IPS DF 6.9 (cell line): ENCODE measurements at regions not wholly inside any gene's neighbourhood (a gene's known extent, or its start where the extent isn't known, plus 50 kb on each side); places are given as distances from the start of the nearest gene placed in this dataset.
"Not testable (repeated sequence)": the region's sequence is repeated elsewhere in the genome, so short reads cannot be mapped to it uniquely, and the experiment has no call there.

Source experiments
- DNase-seq: peaks from one replicate; pipeline ENCODE4 v3.0.0-alpha.2; 2013; ENCODE audit warnings: low read depth, low spot score
- H3K27ac ChIP-seq: one replicate; pipeline ENCODE4 v1.5.1; 2013; ENCODE audit warnings: low read length, control low read depth
- H3K27me3 ChIP-seq: 2 replicates; pipeline ENCODE4 v1.6.1; 2013; ENCODE audit warnings: mild to moderate bottlenecking, low read length; ENCODE audit not compliant: control insufficient read depth, insufficient read depth
- H3K36me3 ChIP-seq: 2 replicates; pipeline ENCODE4 v1.6.1; 2013; ENCODE audit warnings: low read length; ENCODE audit not compliant: control insufficient read depth, insufficient read depth
- H3K4me1 ChIP-seq: 2 replicates; pipeline ENCODE4 v1.6.1; 2013; ENCODE audit warnings: low read length; ENCODE audit not compliant: control insufficient read depth, insufficient read depth
- H3K4me3 ChIP-seq: 2 replicates; pipeline ENCODE4 v1.5.1; 2013; ENCODE audit warnings: mild to moderate bottlenecking, low read length
- H3K9me3 ChIP-seq: 2 replicates; pipeline ENCODE4 v1.6.1; 2013; ENCODE audit warnings: low read length, inconsistent platforms; ENCODE audit not compliant: control insufficient read depth, insufficient read depth
- WGBS: extraction: QIAGEN DNeasy Blood & Tissue Kit; methylation state at CpG from one replicate; pipeline ENCODE4 v1.1.7; 2013; ENCODE audit warnings: mixed read lengths, missing lambda C conversion rate; ENCODE audit not compliant: insufficient read length, insufficient coverage; 5-methylcytosine and 5-hydroxymethylcytosine counted together

DNA sequence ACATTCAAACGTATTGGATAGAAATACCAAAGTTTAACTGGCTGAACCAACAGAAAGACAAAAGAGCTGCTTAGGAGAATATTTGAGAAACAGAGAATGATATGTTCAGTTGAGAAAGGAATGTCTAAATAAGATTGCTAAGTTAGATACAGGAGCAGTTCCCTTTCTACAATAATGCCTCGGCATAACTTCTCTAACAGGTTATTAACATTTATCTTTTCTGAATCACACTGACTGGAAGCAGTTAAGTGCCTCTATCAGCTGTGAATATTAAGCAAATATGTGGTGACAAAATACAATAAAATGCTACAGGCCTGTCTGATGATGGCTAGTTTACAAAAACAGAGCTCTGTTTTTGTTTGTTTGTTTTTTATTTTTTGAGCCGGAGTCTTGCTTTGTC is 121.9 kb downstream of the KCNK1 start:
- H3K4me3 ChIP-seq = no peak overlapping the region
- 0 out of 2 replicates have a peak, but pooled peaks cover 2% of the 10 kb centered on the region for H3K4me1 ChIP-seq
- no peaks in the 10 kb centered on the region for H3K9me3 ChIP-seq
- no CpG with 5 or more reads among the region's 3 CpGs for WGBS
- no peaks in the 10 kb centered on the region for H3K27me3 ChIP-seq
- DNase-seq = no peak
- H3K36me3 ChIP-seq = no peaks in the 10 kb centered on the region
- H3K27ac ChIP-seq = no peak overlapping the region

DNA sequence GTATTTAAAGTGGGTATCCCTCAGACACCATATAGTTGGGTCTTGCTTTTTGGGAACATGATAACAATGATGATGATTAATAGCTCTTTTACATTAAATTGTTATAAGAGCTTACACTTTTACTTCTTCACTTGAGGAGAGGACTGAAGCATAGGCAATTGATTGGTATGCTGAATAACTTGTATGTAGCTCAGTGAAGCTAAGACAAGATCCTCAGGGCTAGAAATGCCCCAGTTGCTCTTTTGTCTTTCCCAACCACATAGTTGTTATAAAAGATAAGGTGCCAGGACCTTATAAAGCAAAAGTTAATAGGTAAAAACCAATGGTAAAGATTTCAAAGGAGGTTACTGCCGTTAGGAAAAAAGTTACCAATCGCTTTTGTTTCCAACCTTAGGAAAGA is 123.4 kb downstream of the KCNK1 start:
- no peak overlapping the region for H3K4me3 ChIP-seq
- no peaks in the 10 kb centered on the region for H3K9me3 ChIP-seq
- H3K4me1 ChIP-seq = no peaks in the 10 kb centered on the region
- H3K27me3 ChIP-seq = no peaks in the 10 kb centered on the region
- WGBS = no CpG with 5 or more reads among the region's 2 CpGs
- DNase-seq = no peak
- H3K27ac ChIP-seq = no peak overlapping the region
- H3K36me3 ChIP-seq = no peaks in the 10 kb centered on the region

DNA sequence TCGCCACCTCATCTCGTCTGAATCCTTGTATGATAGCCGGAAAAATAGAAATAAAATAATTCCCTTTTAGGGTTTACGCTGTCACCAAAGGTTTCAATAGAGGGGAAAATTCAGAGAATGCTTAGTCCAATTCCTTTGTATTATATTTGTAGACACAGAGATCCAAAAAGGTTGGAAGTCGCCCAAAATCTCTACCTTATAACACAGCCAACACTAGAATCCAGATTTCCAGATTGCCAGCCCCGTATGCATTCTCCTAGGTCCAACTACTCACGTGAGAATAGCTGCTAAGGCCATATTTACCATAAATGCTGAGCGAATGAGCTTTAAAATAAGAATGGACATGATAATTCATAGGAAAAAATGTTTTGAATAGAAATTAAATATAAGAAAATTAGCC is 124.5 kb downstream of the KCNK1 start:
- WGBS = 100% methylated on average over 1 of the region's 8 CpGs
- no peaks in the 10 kb centered on the region for H3K27me3 ChIP-seq
- H3K27ac ChIP-seq = no peak overlapping the region
- no peak for DNase-seq
- no peaks in the 10 kb centered on the region for H3K9me3 ChIP-seq
- H3K4me1 ChIP-seq = no peaks in the 10 kb centered on the region
- no peak overlapping the region for H3K4me3 ChIP-seq
- no peaks in the 10 kb centered on the region for H3K36me3 ChIP-seq

DNA sequence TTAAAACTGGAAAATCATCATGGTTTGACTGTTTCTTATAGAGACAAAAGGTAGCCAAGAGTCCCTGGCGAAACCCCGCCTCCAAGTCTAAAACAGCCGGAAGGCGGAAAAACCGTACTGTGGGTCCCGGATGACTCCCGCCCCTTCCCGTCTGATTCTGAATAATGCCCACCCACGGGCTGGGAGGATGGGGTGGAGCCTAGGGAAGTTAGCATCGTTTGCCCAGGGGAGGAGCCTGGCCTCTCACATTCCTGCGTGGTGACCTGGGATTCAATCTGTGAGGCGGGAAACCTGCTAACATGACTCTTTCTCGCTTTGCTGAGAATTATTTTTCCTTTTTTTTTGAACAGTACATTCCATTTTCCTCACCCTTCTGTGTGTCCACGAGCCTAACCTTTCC is 124.9 kb downstream of the KCNK1 start:
- Histone ChIP-seq H3K27me3 (no peaks in the 10 kb centered on the region), H3K9me3 (no peaks in the 10 kb centered on the region), H3K27ac (no peak overlapping the region), H3K36me3 (no peaks in the 10 kb centered on the region), H3K4me1 (no peaks in the 10 kb centered on the region), H3K4me3 (no peak overlapping the region)
- no peak for DNase-seq
- WGBS = no CpG with 5 or more reads among the region's 14 CpGs

DNA sequence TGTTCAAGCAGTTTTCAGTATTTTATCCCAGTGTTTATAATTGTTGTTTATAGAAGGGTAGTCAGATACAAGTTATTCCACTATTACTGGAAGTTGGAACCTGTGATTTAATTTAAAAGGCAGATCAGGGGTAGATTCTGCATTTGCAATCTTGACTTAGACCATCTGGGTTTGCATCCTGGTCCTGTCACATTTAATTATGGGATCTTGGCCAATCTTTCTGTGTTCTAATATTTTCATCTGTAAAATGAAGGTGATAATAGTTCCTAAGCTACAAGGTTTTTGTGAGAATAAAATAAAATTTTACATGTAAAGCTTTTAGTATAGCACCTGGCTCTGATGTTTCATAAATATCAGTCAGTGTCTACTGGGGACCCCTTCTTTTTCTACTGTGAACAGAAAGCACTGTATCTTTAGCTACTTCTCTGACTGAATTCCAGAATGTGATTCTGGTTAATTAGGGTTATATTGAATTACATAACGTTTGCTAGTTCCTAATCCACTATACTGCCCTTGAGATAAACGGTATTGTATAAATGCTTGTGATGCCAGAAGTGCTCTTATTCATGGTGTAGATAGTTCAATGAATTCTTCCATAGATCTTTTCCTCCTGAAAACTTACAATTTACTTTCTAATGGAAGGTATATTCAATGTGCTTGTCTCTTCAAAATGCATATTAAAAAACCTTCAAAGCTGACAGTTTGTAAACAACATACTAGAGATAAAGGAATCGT is 131.0 kb downstream of the KCNK1 start:
- H3K27me3 ChIP-seq = no peaks in the 10 kb centered on the region
- WGBS = no CpG with 5 or more reads among the region's 3 CpGs
- no peak overlapping the region for H3K27ac ChIP-seq
- no peaks in the 10 kb centered on the region for H3K36me3 ChIP-seq
- H3K4me1 ChIP-seq = no peaks in the 10 kb centered on the region
- no peak overlapping the region for H3K4me3 ChIP-seq
- no peak for DNase-seq
- H3K9me3 ChIP-seq = no peaks in the 10 kb centered on the region

DNA sequence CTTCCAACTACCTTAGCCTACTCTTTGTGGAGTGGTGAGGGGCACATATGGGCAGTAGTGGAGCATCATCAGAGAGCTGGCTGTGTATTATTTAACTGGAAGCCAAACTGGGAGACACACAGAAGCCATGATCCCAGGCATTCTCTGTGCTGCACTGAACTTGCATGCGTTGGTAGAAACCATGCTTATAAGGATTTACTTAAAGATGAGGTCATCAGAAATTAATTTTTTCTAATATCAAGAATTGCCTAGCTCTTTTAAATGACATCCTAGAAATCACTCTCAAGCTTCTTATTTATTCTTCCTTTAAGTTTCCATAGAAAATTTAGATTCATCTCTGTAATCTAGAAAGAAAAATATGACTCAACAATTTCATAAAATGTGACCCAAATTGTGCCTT is 136.2 kb downstream of the KCNK1 start:
- Histone ChIP-seq H3K9me3 (no peaks in the 10 kb centered on the region), H3K36me3 (no peaks in the 10 kb centered on the region), H3K27me3 (no peaks in the 10 kb centered on the region), H3K4me1 (no peaks in the 10 kb centered on the region), H3K4me3 (no peak overlapping the region), H3K27ac (no peak overlapping the region)
- no peak for DNase-seq
- WGBS = no CpG with 5 or more reads among the region's 1 CpG

DNA sequence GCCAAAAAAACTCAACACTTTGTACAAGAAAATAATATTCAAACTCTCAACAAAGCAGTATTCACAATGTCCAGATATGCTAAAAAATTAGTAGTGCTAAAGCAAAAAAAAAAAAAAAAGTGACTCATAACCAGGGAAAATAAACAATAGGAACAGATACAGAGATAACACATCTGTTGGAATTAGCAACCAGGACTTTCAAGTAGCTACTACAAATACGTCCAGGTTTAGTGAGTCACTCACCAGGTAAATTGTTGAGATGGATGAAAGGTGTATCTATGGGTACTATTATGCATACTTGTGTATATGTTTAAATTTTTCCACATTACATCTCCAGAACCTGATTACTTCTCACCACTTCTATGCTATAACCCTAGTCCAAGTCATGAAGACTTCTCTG is 144.8 kb upstream of the SLC35F3 start:
- Histone ChIP-seq H3K27ac (no peak overlapping the region), H3K9me3 (no peaks in the 10 kb centered on the region), H3K27me3 (no peaks in the 10 kb centered on the region), H3K4me1 (no peaks in the 10 kb centered on the region), H3K36me3 (no peaks in the 10 kb centered on the region), H3K4me3 (no peak overlapping the region)
- DNase-seq = no peak
- WGBS = no CpG with 5 or more reads among the region's 1 CpG

DNA sequence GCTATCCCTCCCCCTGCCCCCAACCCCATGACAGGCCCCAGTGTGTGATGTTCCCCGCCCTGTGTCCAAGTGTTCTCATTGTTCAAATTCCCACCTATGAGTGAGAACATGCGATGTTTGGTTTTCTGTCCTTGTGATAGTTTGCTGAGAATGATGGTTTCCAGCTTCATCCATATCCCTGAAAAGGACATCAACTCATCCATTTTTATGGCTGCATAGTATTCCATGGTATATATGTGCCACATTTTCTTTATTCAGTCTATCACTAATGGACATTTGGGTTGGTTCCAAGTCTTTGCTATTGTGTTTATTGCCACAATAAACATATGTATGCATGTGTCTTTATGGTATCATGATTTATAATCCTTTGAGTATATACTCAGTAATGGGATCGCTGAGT is 140.2 kb upstream of the SLC35F3 start:
- not testable (repeated sequence) for H3K36me3 ChIP-seq, H3K9me3 ChIP-seq, H3K4me1 ChIP-seq, H3K27me3 ChIP-seq, DNase-seq, H3K4me3 ChIP-seq, H3K27ac ChIP-seq
- WGBS = no CpG with 5 or more reads among the region's 3 CpGs

DNA sequence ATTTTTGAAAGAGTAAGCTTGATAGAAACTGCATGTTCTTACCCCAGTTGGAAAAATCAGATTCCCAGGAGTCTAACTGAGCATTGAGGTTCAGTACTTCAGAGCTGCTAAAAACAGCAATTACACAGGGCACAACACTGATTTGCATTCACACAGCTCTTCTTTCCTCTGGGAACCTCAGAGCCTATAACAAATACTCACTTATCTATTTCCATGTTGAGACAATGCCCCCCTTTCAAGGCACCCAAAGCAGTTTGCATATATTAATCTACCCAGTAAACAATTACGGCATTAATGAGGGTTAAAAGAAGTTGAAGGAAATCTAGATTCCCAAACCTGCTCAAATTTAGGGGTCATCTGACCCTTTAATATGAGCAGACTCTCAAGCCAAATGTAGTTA is 126.9 kb upstream of the SLC35F3 start:
- H3K27me3 ChIP-seq = no peaks in the 10 kb centered on the region

DNA sequence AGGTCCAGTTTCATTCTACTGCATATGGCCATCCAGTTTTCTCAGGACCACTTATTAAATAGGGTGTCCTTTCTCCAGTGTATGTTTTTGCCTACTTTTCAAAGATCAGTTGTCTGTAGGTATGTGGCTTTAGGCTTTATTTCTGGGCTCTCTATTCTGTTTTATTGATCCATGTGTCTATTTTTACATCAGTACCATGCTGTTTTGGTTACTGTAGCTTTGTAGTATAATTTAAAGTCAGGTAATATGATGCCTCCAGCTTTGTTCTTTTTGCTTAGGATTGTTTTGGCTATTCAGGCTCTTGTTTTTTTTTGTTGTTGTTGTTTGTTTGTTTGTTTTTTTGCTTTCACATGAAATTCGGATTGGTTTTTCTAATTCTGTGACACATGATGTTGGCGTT is 124.4 kb upstream of the SLC35F3 start:
- Histone ChIP-seq H3K4me3 (no peak overlapping the region), H3K4me1 (no peaks in the 10 kb centered on the region; the same call in 1 of the 2 replicates), H3K27me3 (no peaks in the 10 kb centered on the region), H3K27ac (no peak overlapping the region), H3K9me3 (no peaks in the 10 kb centered on the region), H3K36me3 (no peaks in the 10 kb centered on the region)
- no CpG with 5 or more reads among the region's 2 CpGs for WGBS
- DNase-seq = no peak

More for the DNA sequence above, 126.9 kb upstream of the SLC35F3 start:
- Histone ChIP-seq H3K4me3 (no peak overlapping the region), H3K36me3 (no peaks in the 10 kb centered on the region), H3K4me1 (no peaks in the 10 kb centered on the region; the same call in 1 of the 2 replicates), H3K9me3 (no peaks in the 10 kb centered on the region), H3K27ac (no peak overlapping the region)
- DNase-seq = no peak
- WGBS = no CpG with 5 or more reads among the region's 1 CpG

DNA sequence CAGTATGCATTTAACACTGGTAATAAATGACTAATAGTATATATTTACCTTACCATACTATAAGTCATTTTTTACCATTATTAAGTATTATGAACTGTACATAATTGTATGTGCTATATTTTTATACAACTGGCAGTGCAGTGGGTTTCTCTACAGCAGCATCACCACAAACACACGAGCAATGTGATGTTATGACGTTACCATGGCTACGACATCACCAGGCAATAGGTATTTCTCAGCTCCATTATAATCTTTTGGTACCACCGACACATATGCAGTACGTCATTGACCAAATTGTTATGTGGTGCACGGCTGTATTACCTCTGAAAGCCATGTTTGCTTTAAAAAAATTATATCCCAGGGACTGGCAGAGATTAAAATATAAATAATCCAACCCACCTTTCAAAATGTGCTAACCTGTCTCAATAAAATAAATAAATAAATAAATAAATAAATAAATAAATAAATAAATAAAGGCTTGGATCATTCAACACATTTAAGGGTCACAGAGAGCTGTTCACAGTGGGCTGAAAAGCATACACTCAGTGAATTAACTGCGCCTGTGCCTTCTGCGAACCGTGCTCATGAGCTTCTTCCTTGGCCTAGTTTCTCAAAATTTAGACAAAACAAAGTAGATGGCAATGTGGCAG is 121.4 kb upstream of the SLC35F3 start:
- Histone ChIP-seq H3K4me1 (no peaks in the 10 kb centered on the region; the same call in 1 of the 2 replicates), H3K27ac (no peak overlapping the region), H3K9me3 (no peaks in the 10 kb centered on the region), H3K36me3 (no peaks in the 10 kb centered on the region), H3K27me3 (no peaks in the 10 kb centered on the region), H3K4me3 (no peak overlapping the region)
- no peak for DNase-seq
- no CpG with 5 or more reads among the region's 9 CpGs for WGBS
